K562 (cell line): ENCODE measurements at regions not wholly inside any gene's neighbourhood (a gene's known extent, or its start where the extent isn't known, plus 50 kb on each side); places are given as distances from the start of the nearest gene placed in this dataset.

Experiments used
- ATAC-seq: fragments of 200-7000 bp; cut with Tn5 transposase; 3 replicates; pipeline ENCODE4 v1.9.1; 2020; ENCODE audit warnings: moderate library complexity
- BruUV-seq: library from RNA; stranded (reverse); fragments of 400-500 nt; replicated peaks from 2 replicates; lab custom pipeline; 2021; lab: Mats Ljungman, UMichigan
- CTCF ChIA-PET: fragments of 300-600 bp; formaldehyde crosslinking; extraction: SDS; loops from one replicate; lab custom pipeline; 2021; ENCODE audit warnings: low intra/inter-chr PET ratio; lab: Yijun Ruan, JAX
- POLR2A ChIA-PET: fragments of 300-600, 350-650 bp; sonication (Branson Sonifier 250); formaldehyde crosslinking; extraction: SDS; loops from one replicate; lab custom pipeline; 2021; ENCODE audit warnings: antibody characterized with exemption, inconsistent platforms; lab: Yijun Ruan, JAX
- DNase-seq, 4 experiments: peaks; one replicate each; pipeline versions ENCODE4 v3.0.0 to v3.0.0-alpha.2; 2011 to 2018; ENCODE audit warnings: low spot score in 3 of 4, mixed read lengths in 3 of 4; ENCODE audit errors: extremely low read depth in 1 of 4
- FAIRE-seq: peaks from 2 replicates; lab custom pipeline; 2011; peaks lifted over from hg19 to GRCh38; lab: Jason Lieb, UNC
- H2AFZ ChIP-seq: 2 replicates; pipeline ENCODE4 v1.6.0; 2011; ENCODE audit warnings: low read depth, low read length, control low read depth, inconsistent platforms
- H3K27ac ChIP-seq: fragments of 200-600 bp; 3 replicates; pipeline ENCODE4 v1.8.0; 2011; ENCODE audit warnings: low read depth, mild to moderate bottlenecking, control low read depth, inconsistent platforms, low read length, moderate library complexity, mixed read lengths; ENCODE audit errors: extremely low read depth
- H3K27me3 ChIP-seq, 2 experiments: fragments of 300-600 bp in 1 of 2; 2 replicates in 1 of 2; 3 replicates in 1 of 2; pipeline versions ENCODE4 v1.6.0 to v1.8.0; 2011; ENCODE audit warnings: inconsistent platforms in 2 of 2, low read length in 2 of 2, mild to moderate bottlenecking in 1 of 2, mixed read lengths in 1 of 2, moderate library complexity in 1 of 2; ENCODE audit not compliant: control insufficient read depth in 2 of 2, insufficient read depth in 2 of 2
- H3K36me3 ChIP-seq: fragments of 300-600 bp; 3 replicates; pipeline ENCODE4 v1.8.0; 2011; ENCODE audit warnings: mild to moderate bottlenecking, low read length, inconsistent platforms; ENCODE audit not compliant: control insufficient read depth, insufficient read depth
- H3K4me1 ChIP-seq, 2 experiments: fragments of 200-600 bp in 1 of 2; replicated peaks in 1 of 2; 2 replicates in 1 of 2; 3 replicates in 1 of 2; pipeline versions ENCODE4 v1.5.1 to v1.8.0; 2011; ENCODE audit warnings: inconsistent platforms in 2 of 2, low read length in 2 of 2, mild to moderate bottlenecking in 1 of 2, mixed read lengths in 1 of 2, moderate library complexity in 1 of 2; ENCODE audit not compliant: control insufficient read depth in 2 of 2, insufficient read depth in 2 of 2
- H3K4me2 ChIP-seq: 2 replicates; pipeline ENCODE4 v1.6.1; 2011; ENCODE audit warnings: low read length, control low read depth, inconsistent platforms, mixed read lengths; ENCODE audit not compliant: insufficient read depth
- H3K4me3 ChIP-seq: fragments of 200-600 bp; sonication (generic), shearing (Covaris generic); 2 replicates; pipeline ENCODE4 v1.5.1; 2016; ENCODE audit warnings: control low read depth, inconsistent platforms
- H3K79me2 ChIP-seq: fragments of 200-600 bp; 3 replicates; pipeline ENCODE4 v1.8.0; 2011; ENCODE audit warnings: low read length, inconsistent platforms; ENCODE audit not compliant: control insufficient read depth, insufficient read depth
- H3K9ac ChIP-seq, 2 experiments: 2 replicates each; pipeline versions ENCODE4 v1.6.0 to v1.6.1; 2011; ENCODE audit warnings: low read depth in 2 of 2, low read length in 2 of 2, control low read depth in 1 of 2, inconsistent platforms in 1 of 2, mild to moderate bottlenecking in 1 of 2, mixed read lengths in 1 of 2; ENCODE audit not compliant: insufficient read depth in 1 of 2
- H3K9me1 ChIP-seq: one replicate; pipeline ENCODE4 v1.6.0; 2011; ENCODE audit warnings: inconsistent platforms, mild to moderate bottlenecking, low read length, moderate library complexity; ENCODE audit not compliant: control insufficient read depth, insufficient read depth
- H3K9me3 ChIP-seq: replicated peaks from 2 replicates; pipeline ENCODE4 v1.5.1; 2011; ENCODE audit warnings: low read depth, low read length, inconsistent platforms; ENCODE audit not compliant: control insufficient read depth, insufficient read depth
- H4K20me1 ChIP-seq: replicated peaks from 2 replicates; pipeline ENCODE4 v1.6.1; 2011; ENCODE audit warnings: low read length, inconsistent platforms, mixed read lengths; ENCODE audit not compliant: control insufficient read depth, insufficient read depth
- BRF1 ChIP-seq: IDR thresholded peaks from 3 replicates; pipeline ENCODE4 v1.6.1; 2011; ENCODE audit warnings: borderline replicate concordance, mild to moderate bottlenecking; ENCODE audit not compliant: insufficient read length; ENCODE audit errors: extremely low read depth
- CEBPB ChIP-seq: fragments of 450-650 bp; IDR thresholded peaks from 2 replicates; pipeline ENCODE4 v1.6.1; 2016; ENCODE audit warnings: missing genetic modification characterization, missing compliant biosample characterization
- CEBPG ChIP-seq, 3 experiments: fragments of 200-800 bp in 1 of 3; sonication (Bioruptor generic) in 1 of 3; sonication (generic) in 1 of 3; formaldehyde crosslinking in 1 of 3; IDR thresholded peaks in 2 of 3; conservative IDR thresholded peaks in 1 of 3; 2 replicates each; pipeline versions ENCODE4 v1.6.1 to v1.8.0; 2016 to 2022; ENCODE audit warnings: missing compliant biosample characterization in 2 of 3, missing genetic modification characterization in 2 of 3, mild to moderate bottlenecking in 1 of 3, missing genetic modification reagents in 1 of 3
- GTF2E2 ChIP-seq: fragments of 200-800 bp; sonication (Bioruptor generic); IDR thresholded peaks from 2 replicates; pipeline ENCODE4 v1.6.1; 2016; ENCODE audit warnings: missing genetic modification characterization, missing compliant biosample characterization
- HES1 ChIP-seq: fragments of 450-650 bp; IDR thresholded peaks from 2 replicates; pipeline ENCODE4 v1.6.1; 2016; ENCODE audit warnings: low read depth, mild to moderate bottlenecking, moderate library complexity
- LEF1 ChIP-seq: fragments of 450-650 bp; IDR thresholded peaks from 2 replicates; pipeline ENCODE4 v1.6.1; 2016; ENCODE audit warnings: mild to moderate bottlenecking
- MTA2 ChIP-seq: fragments of 450-650 bp; IDR thresholded peaks from 2 replicates; pipeline ENCODE4 v1.6.1; 2016; ENCODE audit warnings: low read depth
- OTX1 ChIP-seq: fragments of 450-650 bp; formaldehyde crosslinking; IDR thresholded peaks from 2 replicates; pipeline ENCODE4 v1.4.0; 2022; ENCODE audit warnings: mild to moderate bottlenecking
- POLR2A ChIP-seq: fragments of 450-650 bp; conservative IDR thresholded peaks from 2 replicates; pipeline ENCODE4 v1.6.1; 2016
- ZBTB9 ChIP-seq: fragments of 450-650 bp; formaldehyde crosslinking; IDR thresholded peaks from 2 replicates; pipeline ENCODE4 v1.4.0; 2020; ENCODE audit warnings: mild to moderate bottlenecking, moderate library complexity
- ZMIZ1 ChIP-seq, 2 experiments: fragments of 150-350 bp in 1 of 2; IDR thresholded peaks; 2 replicates each; pipeline ENCODE4 v1.6.1; 2012 to 2016; ENCODE audit warnings: low read depth in 2 of 2, low read length in 2 of 2, mild to moderate bottlenecking in 1 of 2, moderate library complexity in 1 of 2
- ZNF282 ChIP-seq: sonication (generic); formaldehyde crosslinking; IDR thresholded peaks from 2 replicates; pipeline ENCODE4 v1.8.1; 2023; ENCODE audit warnings: missing genetic modification reagents
- ZNF384 ChIP-seq: IDR thresholded peaks from 2 replicates; pipeline ENCODE4 v1.6.1; 2012; ENCODE audit warnings: low read depth, low read length, improper control_type of control experiment
- ZNF436 ChIP-seq: fragments of 250-450, 450-650 bp; sonication (Bioruptor Pico); formaldehyde crosslinking; IDR thresholded peaks from 2 replicates; pipeline ENCODE4 v1.7.0; 2020; ENCODE audit warnings: mild to moderate bottlenecking
- ZNF644 ChIP-seq: fragments of 200-800 bp; sonication (Bioruptor generic); IDR thresholded peaks from 2 replicates; pipeline ENCODE4 v1.6.1; 2016; ENCODE audit warnings: low read depth, missing genetic modification characterization, missing compliant biosample characterization
- ZNF830 ChIP-seq: fragments of 250-450 bp; sonication (Bioruptor Pico); IDR thresholded peaks from 2 replicates; pipeline ENCODE4 v1.5.0; 2021; ENCODE audit warnings: mild to moderate bottlenecking
- WGBS: fragments of 100-300 bp; shearing (Covaris generic); methylation state at CpG from one replicate; pipeline ENCODE4 v1.1.6; 2016; ENCODE audit warnings: low coverage, mixed read lengths; ENCODE audit not compliant: insufficient coverage; ENCODE audit errors: missing lambda C conversion rate; 5-methylcytosine and 5-hydroxymethylcytosine counted together
- in situ Hi-C: fragments of 300-500 bp; cut with MboI; formaldehyde crosslinking; loops from 4 replicates; pipeline ENCODE4 v1.15.0; 2018; ENCODE audit warnings: inconsistent platforms, mixed read lengths
- intact Hi-C: fragments of 100-400 bp; cut with micrococcal nuclease; formaldehyde crosslinking; loops from 2 replicates; pipeline ENCODE4 v1.14.2; 2022

GRCh38 chr7:41051535-41051934, 651.4 kb downstream of the INHBA start (continued):
- TF ChIP-seq ZMIZ1 (IDR thresholded peaks at IDR 0.05; ENCODE audit: low read depth in 2 of 2, low read length in 2 of 2) (no peak), ZNF436 (no peak), CEBPG (CRISPR knock-in tag; IDR thresholded peaks at IDR 0.05) (no peak), CEBPG (tag; conservative IDR thresholded peaks at IDR 0.05 in 1 of 2, IDR thresholded peaks at IDR 0.05 in 1 of 2) (no peak)
- TF ChIP-seq, all 486 proteins: peak for 0

- no peaks in the 10 kb centered on the region for H4K20me1 ChIP-seq
- H2AFZ ChIP-seq: no peak overlapping the region
- ChIA-PET CTCF (no interaction called here), POLR2A (no interaction called here)
- H3K4me3 ChIP-seq: no peak overlapping the region
- H3K36me3 ChIP-seq: no peaks in the 10 kb centered on the region
- no peak overlapping the region for H3K9ac ChIP-seq
- H3K27me3 ChIP-seq: no peaks in the 10 kb centered on the region
- DNase-seq: no peak
- 0% methylated on average over 6 of the region's 6 CpGs for WGBS
- in situ Hi-C loops (no loop called here), intact Hi-C loops (no loop called here)
- H3K79me2 ChIP-seq: no peaks in the 10 kb centered on the region
- H3K27ac ChIP-seq: no peak overlapping the region
- H3K4me1 ChIP-seq: no peaks in the 10 kb centered on the region
- H3K4me2 ChIP-seq: no peak overlapping the region
- no peaks in the 10 kb centered on the region for H3K9me3 ChIP-seq
- no TSS peak for BruUV-seq
- H3K9me1 ChIP-seq: no peaks in the 10 kb centered on the region
- ATAC-seq: no peak
- FAIRE-seq: no peak
- no peak for TF ChIP-seq ZBTB9 (CRISPR knock-in tag)
- TF ChIP-seq ZNF282: no peak
- no peak for TF ChIP-seq HES1
- no peak for TF ChIP-seq ZNF644 (tag)
- TF ChIP-seq ZNF830 (CRISPR knock-in tag): no peak
- no peak for TF ChIP-seq BRF1
- TF ChIP-seq MTA2: no peak
- no peak for TF ChIP-seq CEBPB (tag)
- no peak for TF ChIP-seq LEF1
- TF ChIP-seq POLR2A: no peak
- no peak for TF ChIP-seq OTX1 (CRISPR knock-in tag)
- no peak for TF ChIP-seq ZNF384
- TF ChIP-seq GTF2E2 (tag): no peak
These were observed 651.8 kb downstream of the INHBA start for GRCh38 chr7:41051062-41051461.
